OCI-LY7 (cell line): ENCODE measurements at regions not wholly inside any gene's neighbourhood (a gene's known extent, or its start where the extent isn't known, plus 50 kb on each side); places are given as distances from the start of the nearest gene placed in this dataset.

Experiments used
- BruUV-seq: library from RNA; stranded (reverse); fragments of 400-500 nt; replicated peaks from 2 replicates; lab custom pipeline; 2021; lab: Mats Ljungman, UMichigan
- CTCF ChIA-PET: fragments of 300-600 bp; sonication (Branson Sonifier 250); formaldehyde crosslinking; loops from one replicate; lab custom pipeline; 2022; ENCODE audit warnings: antibody characterized with exemption; ENCODE audit not compliant: unreplicated experiment; lab: Charles Lee
- POLR2A ChIA-PET: fragments of 300-600 bp; sonication (Branson Sonifier 250); formaldehyde crosslinking; loops from one replicate; lab custom pipeline; 2022; ENCODE audit warnings: antibody characterized with exemption; lab: Charles Lee
- DNase-seq: peaks from one replicate; pipeline ENCODE4 v3.0.0-alpha.2; 2015; ENCODE audit warnings: low spot score
- H2AFZ ChIP-seq: fragments of 200-600 bp; sonication (generic), shearing (Covaris generic); 2 replicates; pipeline ENCODE4 v1.6.1; 2014; ENCODE audit warnings: mild to moderate bottlenecking, antibody characterized with exemption, low read length, moderate library complexity
- H3K27ac ChIP-seq: fragments of 200-600 bp; sonication (generic); 2 replicates; pipeline ENCODE4 v1.5.1; 2014; ENCODE audit warnings: mixed run types, low read depth, mild to moderate bottlenecking, moderate library complexity, low read length, inconsistent platforms; ENCODE audit not compliant: poor library complexity, severe bottlenecking
- H3K36me3 ChIP-seq: fragments of 200-600 bp; sonication (generic); 2 replicates; pipeline ENCODE4 v1.6.1; 2014; ENCODE audit warnings: mild to moderate bottlenecking, antibody characterized with exemption, low read length, moderate library complexity, mixed read lengths; ENCODE audit not compliant: insufficient read depth
- H3K4me1 ChIP-seq: fragments of 200-600 bp; sonication (generic); 2 replicates; pipeline ENCODE4 v1.5.1; 2014; ENCODE audit warnings: mild to moderate bottlenecking, low read length; ENCODE audit not compliant: insufficient read depth, poor library complexity, severe bottlenecking
- H3K4me2 ChIP-seq: fragments of 200-600 bp; sonication (generic); 2 replicates; pipeline ENCODE4 v1.6.1; 2014; ENCODE audit warnings: mild to moderate bottlenecking, low read length
- H3K4me3 ChIP-seq: fragments of 200-600 bp; sonication (generic); 2 replicates; pipeline ENCODE4 v1.5.1; 2014; ENCODE audit warnings: mild to moderate bottlenecking, low read depth, low read length; ENCODE audit not compliant: poor library complexity, severe bottlenecking
- H3K79me2 ChIP-seq: fragments of 200-600 bp; sonication (generic); 2 replicates; pipeline ENCODE4 v1.6.1; 2016; ENCODE audit warnings: low read depth, mild to moderate bottlenecking, low read length, moderate library complexity, mixed read lengths; ENCODE audit not compliant: insufficient read depth
- H3K9me2 ChIP-seq: fragments of 200-600 bp; sonication (generic); 2 replicates; pipeline ENCODE4 v1.6.1; 2016; ENCODE audit warnings: mild to moderate bottlenecking, low read length, mixed read lengths; ENCODE audit not compliant: insufficient read depth
- H3K9me3 ChIP-seq: fragments of 200-600 bp; sonication (generic); 2 replicates; pipeline ENCODE4 v1.6.1; 2014; ENCODE audit warnings: mild to moderate bottlenecking, mixed run types, low read length, mixed read lengths
- H4K20me1 ChIP-seq: fragments of 200-600 bp; sonication (generic); 2 replicates; pipeline ENCODE4 v1.6.1; 2014; ENCODE audit warnings: mild to moderate bottlenecking, antibody characterized with exemption, low read length, moderate library complexity, mixed read lengths; ENCODE audit not compliant: insufficient read depth
- EZH2phosphoT487 ChIP-seq: fragments of 200-600 bp; sonication (generic); IDR thresholded peaks from 2 replicates; pipeline ENCODE4 v1.6.1; 2018; ENCODE audit warnings: low read depth, borderline replicate concordance, mild to moderate bottlenecking, mixed run types, antibody characterized with exemption, low read length, moderate library complexity, mixed read lengths
- intact Hi-C: fragments of 100-400 bp; cut with micrococcal nuclease; formaldehyde crosslinking; loops from one replicate; pipeline ENCODE4 v1.10.0; 2022; ENCODE audit not compliant: unreplicated experiment
- TF ChIP-seq, protein P1 (sequence below): fragments of 200-600 bp; sonication (generic); conservative IDR thresholded peaks from 2 replicates; pipeline ENCODE4 v1.5.1; 2014; ENCODE audit warnings: mild to moderate bottlenecking, antibody characterized with exemption, low read length, moderate library complexity, mixed read lengths

DNA sequence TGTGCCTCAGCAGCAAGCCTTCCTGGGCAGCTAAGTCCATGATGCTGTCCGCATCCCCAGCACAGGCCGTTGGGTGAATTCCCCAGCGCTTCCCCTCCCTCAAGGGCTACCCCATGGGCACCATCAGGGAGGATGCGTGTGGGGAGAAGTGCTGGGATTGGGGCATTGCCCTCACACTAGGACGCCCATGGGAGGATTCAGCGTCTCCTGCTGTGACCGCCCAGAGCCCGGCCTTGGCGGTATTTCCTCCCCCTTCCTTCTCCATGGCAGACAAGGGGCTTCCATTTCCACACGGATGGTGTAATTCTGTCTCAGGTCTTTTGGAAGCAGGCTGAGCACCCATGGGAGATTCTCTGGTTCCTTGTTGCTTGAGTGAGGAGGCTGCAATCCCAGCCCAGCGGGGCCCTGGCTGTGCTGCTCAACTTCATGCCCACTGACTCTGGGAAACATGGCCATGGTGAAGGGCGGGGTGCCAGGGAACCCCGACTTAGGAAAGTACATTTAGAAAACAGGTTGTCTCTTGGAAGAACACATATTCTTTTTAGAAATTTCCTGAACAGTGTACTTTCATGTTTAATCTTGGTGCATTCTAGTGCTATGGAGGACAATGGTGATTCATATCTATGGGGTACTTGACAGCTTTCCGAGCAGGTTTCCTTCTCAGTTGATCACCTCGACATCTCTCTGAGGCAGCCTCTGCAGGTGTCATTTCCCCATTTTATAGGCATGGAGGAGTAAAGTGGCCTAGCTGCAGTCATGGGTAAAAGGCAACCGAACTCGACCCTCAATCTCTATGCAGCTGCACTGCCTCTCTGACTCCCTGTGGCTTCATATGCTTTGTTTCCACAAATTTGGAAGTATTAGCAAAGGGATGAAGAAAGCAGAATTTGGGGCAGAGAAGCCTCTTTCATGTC lies 178.2 kb upstream of the CST7 start:
- H3K4me3 ChIP-seq = no peak overlapping the region
- CTCF ChIA-PET = no interaction called here
- peaks cover 8% of the 10 kb centered on the region for H3K4me1 ChIP-seq
- no peaks in the 10 kb centered on the region for H3K36me3 ChIP-seq
- BruUV-seq = no TSS peak
- H3K79me2 ChIP-seq = no peaks in the 10 kb centered on the region
- H3K9me2 ChIP-seq = no peaks in the 10 kb centered on the region
- TF ChIP-seq EZH2phosphoT487 = no peak
- TF ChIP-seq, protein P1, sequence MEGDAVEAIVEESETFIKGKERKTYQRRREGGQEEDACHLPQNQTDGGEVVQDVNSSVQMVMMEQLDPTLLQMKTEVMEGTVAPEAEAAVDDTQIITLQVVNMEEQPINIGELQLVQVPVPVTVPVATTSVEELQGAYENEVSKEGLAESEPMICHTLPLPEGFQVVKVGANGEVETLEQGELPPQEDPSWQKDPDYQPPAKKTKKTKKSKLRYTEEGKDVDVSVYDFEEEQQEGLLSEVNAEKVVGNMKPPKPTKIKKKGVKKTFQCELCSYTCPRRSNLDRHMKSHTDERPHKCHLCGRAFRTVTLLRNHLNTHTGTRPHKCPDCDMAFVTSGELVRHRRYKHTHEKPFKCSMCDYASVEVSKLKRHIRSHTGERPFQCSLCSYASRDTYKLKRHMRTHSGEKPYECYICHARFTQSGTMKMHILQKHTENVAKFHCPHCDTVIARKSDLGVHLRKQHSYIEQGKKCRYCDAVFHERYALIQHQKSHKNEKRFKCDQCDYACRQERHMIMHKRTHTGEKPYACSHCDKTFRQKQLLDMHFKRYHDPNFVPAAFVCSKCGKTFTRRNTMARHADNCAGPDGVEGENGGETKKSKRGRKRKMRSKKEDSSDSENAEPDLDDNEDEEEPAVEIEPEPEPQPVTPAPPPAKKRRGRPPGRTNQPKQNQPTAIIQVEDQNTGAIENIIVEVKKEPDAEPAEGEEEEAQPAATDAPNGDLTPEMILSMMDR = no peak
- H3K4me2 ChIP-seq = no peak overlapping the region
- DNase-seq = no peak
- no peaks in the 10 kb centered on the region for H4K20me1 ChIP-seq
- peaks cover 4% of the 10 kb centered on the region; the same call in 1 of the 2 replicates for H3K9me3 ChIP-seq
- POLR2A ChIA-PET = no interaction called here
- intact Hi-C loops = no loop called here
- no peak overlapping the region for H2AFZ ChIP-seq
- H3K27ac ChIP-seq = no peak overlapping the region

DNA sequence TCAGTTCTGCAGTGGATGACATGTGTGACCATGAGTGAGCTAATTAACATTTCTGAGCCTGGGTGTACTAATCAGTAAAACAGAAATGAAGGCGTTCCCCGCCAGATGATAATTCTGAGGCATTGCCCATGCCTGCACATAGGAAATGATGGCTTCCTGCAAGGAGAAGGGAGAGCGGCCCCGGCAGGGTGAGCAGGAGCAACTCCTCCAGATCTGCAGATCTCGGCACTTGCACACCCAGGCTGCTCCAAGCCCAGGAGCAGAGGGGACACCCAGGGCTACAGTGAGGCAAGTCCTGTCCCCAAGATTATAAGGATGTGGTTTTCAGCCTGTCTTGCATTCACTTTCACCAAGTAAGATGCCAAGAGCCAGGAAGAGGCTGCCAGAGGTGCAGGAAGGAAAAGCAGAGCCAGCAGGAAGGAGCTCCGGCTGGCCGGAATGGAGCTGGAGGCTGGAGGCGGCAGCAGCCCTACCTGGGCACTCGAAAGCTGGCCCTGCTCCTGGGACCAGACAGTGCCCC lies 177.5 kb upstream of the CST7 start:
- Histone ChIP-seq H4K20me1 (no peaks in the 10 kb centered on the region), H3K27ac (no peak overlapping the region), H3K9me3 (peaks cover 4% of the 10 kb centered on the region; the same call in 1 of the 2 replicates), H3K79me2 (no peaks in the 10 kb centered on the region), H2AFZ (no peak overlapping the region), H3K4me3 (no peak overlapping the region), H3K4me2 (no peak overlapping the region), H3K4me1 (peaks cover under 1% of the 10 kb centered on the region), H3K36me3 (no peaks in the 10 kb centered on the region), H3K9me2 (no peaks in the 10 kb centered on the region)
- BruUV-seq = no TSS peak
- intact Hi-C loops = no loop called here
- TF ChIP-seq, protein P1 = no peak
- TF ChIP-seq EZH2phosphoT487 = no peak
- CTCF ChIA-PET = no interaction called here
- POLR2A ChIA-PET = no interaction called here
- no peak for DNase-seq

DNA sequence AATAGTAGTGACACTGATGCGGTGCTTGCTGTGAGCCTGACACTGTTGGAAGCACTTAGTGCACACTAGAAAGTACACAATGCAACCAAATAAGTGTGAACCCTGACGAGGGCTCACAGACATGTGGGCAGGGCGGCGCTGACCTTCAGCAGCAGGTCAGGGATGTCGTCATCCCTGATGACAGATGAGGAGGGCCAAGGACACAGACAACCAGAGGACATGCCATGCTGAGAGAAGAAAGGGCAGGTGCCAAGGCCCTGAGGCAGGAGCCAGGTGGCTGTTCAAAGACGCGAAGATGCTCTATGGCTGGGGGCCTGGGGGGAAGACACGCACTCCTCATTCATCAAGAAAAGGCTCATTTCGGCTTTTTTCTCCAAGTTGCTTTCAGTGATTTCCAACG lies 176.4 kb upstream of the CST7 start:
- BruUV-seq = no TSS peak
- ChIA-PET CTCF (no interaction called here), POLR2A (no interaction called here)
- TF ChIP-seq, protein P1 = no peak
- TF ChIP-seq EZH2phosphoT487 = no peak
- Histone ChIP-seq H3K9me2 (no peaks in the 10 kb centered on the region), H2AFZ (no peak overlapping the region), H3K79me2 (no peaks in the 10 kb centered on the region), H3K4me3 (no peak overlapping the region), H4K20me1 (no peaks in the 10 kb centered on the region), H3K4me2 (no peak overlapping the region), H3K9me3 (peaks cover 4% of the 10 kb centered on the region; the same call in 1 of the 2 replicates), H3K36me3 (no peaks in the 10 kb centered on the region), H3K4me1 (no peaks in the 10 kb centered on the region), H3K27ac (no peak overlapping the region)
- intact Hi-C loops = no loop called here
- no peak for DNase-seq
